Right lung (tissue), 2 donors: ENCODE measurements at regions not wholly inside any gene's neighbourhood (a gene's known extent, or its start where the extent isn't known, plus 50 kb on each side); places are given as distances from the start of the nearest gene placed in this dataset.
A peak's percentile ranks its signal among the peaks of the same experiment; 100 is the strongest.
"Not testable (repeated sequence)": the region's sequence is repeated elsewhere in the genome, so short reads cannot be mapped to it uniquely, and the experiment has no call there.

Experiments used
- DNase-seq, 2 donors: peaks; one replicate each; pipeline ENCODE4 v3.0.0-alpha.2; 2013

GRCh38 chr4:170274616-170275015 is 184.9 kb upstream of the AADAT start:
- no peak for DNase-seq

- DNase-seq: no peak
Measured at GRCh38 chr4:170272959-170273358, 183.2 kb upstream of the AADAT start.

- DNase-seq: no peak
Measured at GRCh38 chr4:170271723-170272122, 182.0 kb upstream of the AADAT start.

GRCh38 chr4:170270628-170271027 is 180.9 kb upstream of the AADAT start:
- DNase-seq: no peak

GRCh38 chr4:170269950-170270349 is 180.2 kb upstream of the AADAT start:
- DNase-seq: no peak

GRCh38 chr4:170259631-170260153 is 169.9 kb upstream of the AADAT start:
- DNase-seq: peak; percentile 62 to 83

- no peak for DNase-seq
Measured at GRCh38 chr4:170256807-170257206, 167.1 kb upstream of the AADAT start.

GRCh38 chr4:170248576-170248975 is 158.8 kb upstream of the AADAT start:
- DNase-seq: no peak

- no peak for DNase-seq
Measured at GRCh38 chr4:170248029-170248428, 158.3 kb upstream of the AADAT start.

- DNase-seq: peak; percentile 45 to 52
Measured at GRCh38 chr4:170247596-170247995, 157.8 kb upstream of the AADAT start.

- no peak for DNase-seq
Measured at GRCh38 chr4:170243662-170244288, 154.0 kb upstream of the AADAT start.

GRCh38 chr4:170242471-170242870 is 152.7 kb upstream of the AADAT start:
- DNase-seq: no peak

- no peak for DNase-seq
Measured at GRCh38 chr4:170234800-170235199, 145.0 kb upstream of the AADAT start.

- DNase-seq: no peak
Measured at GRCh38 chr4:170231377-170231776, 141.6 kb upstream of the AADAT start.

- DNase-seq: no peak
Measured at GRCh38 chr4:170230242-170230641, 140.5 kb upstream of the AADAT start.

GRCh38 chr4:170229006-170229405 is 139.2 kb upstream of the AADAT start:
- DNase-seq: no peak

GRCh38 chr4:170227928-170228327 is 138.2 kb upstream of the AADAT start:
- DNase-seq: no peak

GRCh38 chr4:170226288-170226687 is 136.5 kb upstream of the AADAT start:
- DNase-seq: no peak

GRCh38 chr4:170214731-170215130 is 125.0 kb upstream of the AADAT start:
- no peak for DNase-seq

GRCh38 chr4:170214101-170214500 is 124.3 kb upstream of the AADAT start:
- no peak for DNase-seq

GRCh38 chr4:170202721-170203120 is 113.0 kb upstream of the AADAT start:
- DNase-seq: no peak

GRCh38 chr4:170198747-170199146 is 109.0 kb upstream of the AADAT start:
- DNase-seq: peak in 1 of 2 donors; percentile 6

- not testable (repeated sequence) for DNase-seq
Measured at GRCh38 chr4:170194794-170195193, 105.0 kb upstream of the AADAT start.

GRCh38 chr4:170193496-170193895 is 103.7 kb upstream of the AADAT start:
- DNase-seq: no peak
